HUES6 (cell line): ENCODE measurements at regions not wholly inside any gene's neighbourhood (a gene's known extent, or its start where the extent isn't known, plus 50 kb on each side); places are given as distances from the start of the nearest gene placed in this dataset.

ENCODE experiments used
- H3K27ac ChIP-seq: 2 replicates; pipeline ENCODE4 v1.7.0; 2013; ENCODE audit warnings: low read depth, mild to moderate bottlenecking, low read length, inconsistent platforms
- H3K27me3 ChIP-seq: 2 replicates; pipeline ENCODE4 v1.6.1; 2013; ENCODE audit warnings: low read length; ENCODE audit not compliant: control insufficient read depth, insufficient read depth
- H3K36me3 ChIP-seq: 2 replicates; pipeline ENCODE4 v1.6.1; 2013; ENCODE audit warnings: low read length; ENCODE audit not compliant: control insufficient read depth, insufficient read depth
- H3K4me1 ChIP-seq: 2 replicates; pipeline ENCODE4 v1.6.1; 2013; ENCODE audit warnings: low read length; ENCODE audit not compliant: control insufficient read depth, insufficient read depth
- H3K4me3 ChIP-seq: 2 replicates; pipeline ENCODE4 v1.5.1; 2013; ENCODE audit warnings: low read depth, low read length
- H3K9ac ChIP-seq: one replicate; pipeline ENCODE4 v1.6.1; 2013; ENCODE audit warnings: mild to moderate bottlenecking, low read length
- H3K9me3 ChIP-seq: 2 replicates; pipeline ENCODE4 v1.6.1; 2013; ENCODE audit warnings: low read depth, low read length; ENCODE audit not compliant: control insufficient read depth, insufficient read depth

GRCh38 chr14:57086271-57087162 lies 182.2 kb downstream of the EXOC5 start:
- H3K9me3 ChIP-seq, result peaks cover 4% of the 10 kb centered on the region
- no peak overlapping the region for H3K27ac ChIP-seq
- H3K4me3 ChIP-seq, result no peak overlapping the region
- H3K36me3 ChIP-seq, result no peaks in the 10 kb centered on the region
- no peak overlapping the region for H3K9ac ChIP-seq
- peaks cover 6% of the 10 kb centered on the region; the same call in 1 of the 2 replicates for H3K4me1 ChIP-seq
- no peaks in the 10 kb centered on the region for H3K27me3 ChIP-seq

- Histone ChIP-seq H3K36me3 (no peaks in the 10 kb centered on the region), H3K9me3 (peaks cover 4% of the 10 kb centered on the region), H3K9ac (no peak overlapping the region), H3K4me3 (no peak overlapping the region), H3K27ac (no peak overlapping the region), H3K4me1 (peaks cover 1% of the 10 kb centered on the region; the same call in 1 of the 2 replicates), H3K27me3 (no peaks in the 10 kb centered on the region)
Measured at GRCh38 chr14:57085801-57086200, 182.9 kb downstream of the EXOC5 start.

GRCh38 chr14:57085043-57085442 lies 183.7 kb downstream of the EXOC5 start:
- Histone ChIP-seq H3K9ac (no peak overlapping the region), H3K27me3 (no peaks in the 10 kb centered on the region), H3K4me3 (no peak overlapping the region), H3K36me3 (no peaks in the 10 kb centered on the region), H3K9me3 (peaks cover 4% of the 10 kb centered on the region), H3K27ac (no peak overlapping the region), H3K4me1 (peaks cover 4% of the 10 kb centered on the region; the same call in 1 of the 2 replicates)

GRCh38 chr14:57080691-57081090 lies 188.0 kb downstream of the EXOC5 start:
- Histone ChIP-seq H3K36me3 (no peaks in the 10 kb centered on the region), H3K4me1 (peaks cover 4% of the 10 kb centered on the region; the same call in 1 of the 2 replicates), H3K27ac (no peak overlapping the region), H3K9ac (no peak overlapping the region), H3K27me3 (no peaks in the 10 kb centered on the region), H3K9me3 (no peaks in the 10 kb centered on the region), H3K4me3 (no peak overlapping the region)

- Histone ChIP-seq H3K27ac (no peak overlapping the region), H3K27me3 (no peaks in the 10 kb centered on the region), H3K9me3 (no peaks in the 10 kb centered on the region), H3K36me3 (no peaks in the 10 kb centered on the region), H3K4me3 (no peak overlapping the region), H3K4me1 (peaks cover 4% of the 10 kb centered on the region; the same call in 1 of the 2 replicates), H3K9ac (no peak overlapping the region)
Measured at GRCh38 chr14:57078054-57078453, 190.7 kb downstream of the EXOC5 start.

- no peaks in the 10 kb centered on the region for H3K36me3 ChIP-seq
- H3K27ac ChIP-seq, result no peak overlapping the region
- H3K9me3 ChIP-seq, result no peaks in the 10 kb centered on the region
- no peak overlapping the region for H3K9ac ChIP-seq
- no peak overlapping the region for H3K4me3 ChIP-seq
- H3K4me1 ChIP-seq, result peaks cover under 1% of the 10 kb centered on the region
- H3K27me3 ChIP-seq, result no peaks in the 10 kb centered on the region
Measured at GRCh38 chr14:57073986-57074385, 194.7 kb downstream of the EXOC5 start.

GRCh38 chr14:57071639-57072038 lies 197.1 kb downstream of the EXOC5 start:
- peaks cover 8% of the 10 kb centered on the region for H3K4me1 ChIP-seq
- H3K9me3 ChIP-seq, result no peaks in the 10 kb centered on the region
- no peaks in the 10 kb centered on the region for H3K27me3 ChIP-seq
- H3K9ac ChIP-seq, result no peak overlapping the region
- no peak overlapping the region for H3K4me3 ChIP-seq
- no peak overlapping the region for H3K27ac ChIP-seq
- no peaks in the 10 kb centered on the region for H3K36me3 ChIP-seq

- no peaks in the 10 kb centered on the region for H3K9me3 ChIP-seq
- H3K27me3 ChIP-seq, result 0 out of 2 replicates have a peak, but pooled peaks cover 2% of the 10 kb centered on the region
- no peaks in the 10 kb centered on the region for H3K36me3 ChIP-seq
- H3K4me3 ChIP-seq, result no peak overlapping the region
- peaks cover 13% of the 10 kb centered on the region for H3K4me1 ChIP-seq
- H3K9ac ChIP-seq, result no peak overlapping the region
- no peak overlapping the region for H3K27ac ChIP-seq
Measured at GRCh38 chr14:57069702-57070101, 199.0 kb downstream of the EXOC5 start.

- Histone ChIP-seq H3K4me3 (no peak overlapping the region), H3K9ac (no peak overlapping the region), H3K9me3 (no peaks in the 10 kb centered on the region), H3K36me3 (no peaks in the 10 kb centered on the region), H3K27me3 (0 out of 2 replicates have a peak, but pooled peaks cover 2% of the 10 kb centered on the region), H3K4me1 (peaks cover 15% of the 10 kb centered on the region), H3K27ac (no peak overlapping the region)
Measured at GRCh38 chr14:57068511-57068910, 200.2 kb downstream of the EXOC5 start.

- Histone ChIP-seq H3K27me3 (0 out of 2 replicates have a peak, but pooled peaks cover 2% of the 10 kb centered on the region), H3K9ac (no peak overlapping the region), H3K4me3 (no peak overlapping the region), H3K36me3 (no peaks in the 10 kb centered on the region), H3K9me3 (no peaks in the 10 kb centered on the region), H3K27ac (no peak overlapping the region), H3K4me1 (peaks cover 15% of the 10 kb centered on the region)
Measured at GRCh38 chr14:57066887-57067513, 201.7 kb downstream of the EXOC5 start.

- Histone ChIP-seq H3K36me3 (no peaks in the 10 kb centered on the region), H3K9me3 (no peaks in the 10 kb centered on the region), H3K4me1 (peaks cover 16% of the 10 kb centered on the region), H3K27ac (no peak overlapping the region), H3K9ac (no peak overlapping the region), H3K27me3 (0 out of 2 replicates have a peak, but pooled peaks cover 2% of the 10 kb centered on the region), H3K4me3 (no peak overlapping the region)
Measured at GRCh38 chr14:57066463-57066862, 202.2 kb downstream of the EXOC5 start.
